ENCODE measurements at regions not wholly inside any gene's neighbourhood (a gene's known extent, or its start where the extent isn't known, plus 50 kb on each side); places are given as distances from the start of the nearest gene placed in this dataset.
A peak's percentile ranks its signal among the peaks of the same experiment; 100 is the strongest.

DNA sequence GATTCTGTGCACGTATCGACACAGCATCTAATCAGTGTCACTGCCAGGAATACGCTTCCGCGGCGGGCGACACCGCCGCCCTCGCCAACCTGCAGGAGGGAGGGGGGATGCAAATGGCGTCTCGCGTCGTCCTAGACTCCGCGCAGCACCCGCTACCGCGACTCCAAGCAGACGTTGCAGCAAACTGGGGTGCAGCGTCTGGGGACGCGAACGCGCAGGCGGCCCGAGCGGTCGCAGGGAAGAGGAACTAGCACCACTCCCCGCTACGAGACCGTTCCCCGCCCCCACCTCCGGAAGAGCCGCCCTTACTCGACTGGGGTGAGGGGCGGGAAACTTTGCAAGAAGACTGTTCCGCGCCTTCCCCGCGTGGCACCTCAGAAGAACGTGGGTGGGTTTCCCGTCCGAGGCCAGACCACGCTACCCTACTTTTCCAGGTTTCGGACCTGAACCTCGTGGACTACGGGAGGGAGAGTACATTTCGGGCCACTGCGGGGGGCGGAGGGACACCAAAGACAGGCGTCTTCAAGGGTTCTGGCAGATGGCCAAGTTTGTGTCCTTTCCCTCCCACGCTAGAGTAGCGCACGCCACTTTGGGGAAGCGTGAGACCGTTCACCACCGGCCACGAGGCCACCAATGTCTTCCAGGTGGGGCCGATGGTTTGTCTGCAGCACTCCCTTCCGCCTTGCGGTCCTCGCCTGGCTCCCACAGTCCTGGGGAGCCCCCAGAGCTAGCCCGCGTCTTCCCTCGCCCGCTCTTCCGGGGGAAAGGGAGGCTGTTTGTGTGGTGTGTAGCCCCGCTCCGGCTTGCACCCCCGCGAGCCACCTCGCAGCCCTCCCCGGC is 78.0 kb upstream of the BCOR start:
- DNase-seq (peak; percentile 62 to 90), ATAC-seq (peak; percentile 39 to 75 (median 47))
- Mint-ChIP-seq H3K27ac (peak overlapping the region; percentile 93), H3K4me3 (peak overlapping the region; percentile 78), H3K27me3 (ENCODE audit: low read depth in 2 of 2) (peaks cover 0 to 7% of the 10 kb centered on the region in 2 donors), H3K36me3 (no peaks in the 10 kb centered on the region), H3K4me1 (peaks cover 30 to 34% of the 10 kb centered on the region in 2 donors), H3K9me3 (no peaks in the 10 kb centered on the region)
- no peaks in the 10 kb centered on the region for H3K36me3 ChIP-seq (ENCODE audit: control insufficient read depth, insufficient read depth, low read length)
- H3K27ac ChIP-seq (ENCODE audit: low read length): peak overlapping the region; percentile 99
- 0% methylated on average over 73 of the region's 74 CpGs for WGBS (ENCODE audit: insufficient coverage)
- intact Hi-C loops (cut with micrococcal nuclease): loop anchor here (2.0 to 10.0 kb wide), 4 partner anchors 77 to 318 kb away; no protein-coding TSS in a partner anchor
- H3K4me3 ChIP-seq (ENCODE audit: low read length): peak overlapping the region; percentile 85
- TF ChIP-seq, protein P1, sequence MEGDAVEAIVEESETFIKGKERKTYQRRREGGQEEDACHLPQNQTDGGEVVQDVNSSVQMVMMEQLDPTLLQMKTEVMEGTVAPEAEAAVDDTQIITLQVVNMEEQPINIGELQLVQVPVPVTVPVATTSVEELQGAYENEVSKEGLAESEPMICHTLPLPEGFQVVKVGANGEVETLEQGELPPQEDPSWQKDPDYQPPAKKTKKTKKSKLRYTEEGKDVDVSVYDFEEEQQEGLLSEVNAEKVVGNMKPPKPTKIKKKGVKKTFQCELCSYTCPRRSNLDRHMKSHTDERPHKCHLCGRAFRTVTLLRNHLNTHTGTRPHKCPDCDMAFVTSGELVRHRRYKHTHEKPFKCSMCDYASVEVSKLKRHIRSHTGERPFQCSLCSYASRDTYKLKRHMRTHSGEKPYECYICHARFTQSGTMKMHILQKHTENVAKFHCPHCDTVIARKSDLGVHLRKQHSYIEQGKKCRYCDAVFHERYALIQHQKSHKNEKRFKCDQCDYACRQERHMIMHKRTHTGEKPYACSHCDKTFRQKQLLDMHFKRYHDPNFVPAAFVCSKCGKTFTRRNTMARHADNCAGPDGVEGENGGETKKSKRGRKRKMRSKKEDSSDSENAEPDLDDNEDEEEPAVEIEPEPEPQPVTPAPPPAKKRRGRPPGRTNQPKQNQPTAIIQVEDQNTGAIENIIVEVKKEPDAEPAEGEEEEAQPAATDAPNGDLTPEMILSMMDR (IDR thresholded peaks at IDR 0.05): no peak
- H3K27me3 ChIP-seq (ENCODE audit: control insufficient read depth, insufficient read depth, low read length): no peaks in the 10 kb centered on the region
- no peaks in the 10 kb centered on the region for H3K9me3 ChIP-seq (ENCODE audit: control insufficient read depth, insufficient read depth, low read length)
- H3K4me1 ChIP-seq (ENCODE audit: control insufficient read depth, insufficient read depth, low read length): peaks cover 56% of the 10 kb centered on the region

DNA sequence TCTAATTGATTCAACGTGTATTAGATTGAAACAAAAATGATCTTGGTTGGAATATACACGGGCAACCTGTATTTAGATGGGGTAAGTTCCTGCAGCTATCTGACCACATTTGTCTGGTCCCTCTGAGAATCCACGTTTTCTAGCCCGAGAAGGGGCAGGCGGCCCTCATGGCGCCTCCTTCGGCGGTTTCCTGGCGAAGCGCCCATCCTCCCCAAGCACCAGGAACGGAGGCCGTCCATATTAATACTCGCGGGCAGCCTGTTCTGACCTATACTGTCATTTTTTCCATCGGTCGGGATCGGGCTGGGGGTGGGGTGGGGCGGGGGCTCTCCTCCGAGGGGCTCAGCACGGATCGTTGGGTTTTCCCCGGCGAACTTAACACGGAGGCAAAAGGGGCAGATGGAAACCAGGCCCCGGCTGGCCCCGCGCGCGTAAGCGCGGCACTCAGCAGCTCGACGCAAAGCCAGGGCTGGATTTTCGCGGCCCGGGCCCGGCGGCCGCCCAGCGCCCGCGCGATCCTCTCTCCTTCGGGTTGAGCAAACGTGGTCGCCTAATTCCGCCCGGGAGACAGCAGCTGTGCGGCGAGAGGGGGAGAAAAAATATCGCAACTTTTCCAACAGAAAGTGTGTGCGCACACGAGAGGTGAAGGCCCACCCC is 77.2 kb upstream of the BCOR start:
- peaks cover 63% of the 10 kb centered on the region for H3K4me1 ChIP-seq (ENCODE audit: control insufficient read depth, insufficient read depth, low read length)

GRCh38 chrX:40174001-40174853 is 76.5 kb upstream of the BCOR start:
- no peak for ATAC-seq
- H3K4me1 ChIP-seq (ENCODE audit: control insufficient read depth, insufficient read depth, low read length): peaks cover 70% of the 10 kb centered on the region
- H3K9me3 ChIP-seq (ENCODE audit: control insufficient read depth, insufficient read depth, low read length): no peaks in the 10 kb centered on the region
- peak in 1 of 2 donors; percentile 82 for DNase-seq
- Mint-ChIP-seq H3K4me3 (peak overlapping the region; percentile 86), H3K4me1 (peaks cover 33 to 40% of the 10 kb centered on the region in 2 donors), H3K27me3 (ENCODE audit: low read depth in 2 of 2) (peaks cover 0 to 7% of the 10 kb centered on the region in 2 donors), H3K27ac (peak overlapping the region; percentile 93), H3K36me3 (no peaks in the 10 kb centered on the region), H3K9me3 (no peaks in the 10 kb centered on the region)
- intact Hi-C loops (cut with micrococcal nuclease): loop anchor here (2.0 to 10.0 kb wide), 2 partner anchors 75 to 149 kb away; no protein-coding TSS in a partner anchor
- peak overlapping the region; percentile 99 for H3K27ac ChIP-seq (ENCODE audit: low read length)
- H3K36me3 ChIP-seq (ENCODE audit: control insufficient read depth, insufficient read depth, low read length): no peaks in the 10 kb centered on the region
- TF ChIP-seq, protein P1 (IDR thresholded peaks at IDR 0.05): no peak
- H3K27me3 ChIP-seq (ENCODE audit: control insufficient read depth, insufficient read depth, low read length): no peaks in the 10 kb centered on the region
- WGBS (ENCODE audit: insufficient coverage): 4% methylated on average over 36 of the region's 41 CpGs
- peak overlapping the region; percentile 85 for H3K4me3 ChIP-seq (ENCODE audit: low read length)

More for the DNA sequence above, 77.2 kb upstream of the BCOR start:
- DNase-seq: peak; percentile 43 to 62
- Histone ChIP-seq H3K36me3 (ENCODE audit: control insufficient read depth, insufficient read depth, low read length) (no peaks in the 10 kb centered on the region), H3K4me3 (ENCODE audit: low read length) (peak overlapping the region; percentile 85), H3K9me3 (ENCODE audit: control insufficient read depth, insufficient read depth, low read length) (no peaks in the 10 kb centered on the region), H3K27me3 (ENCODE audit: control insufficient read depth, insufficient read depth, low read length) (no peaks in the 10 kb centered on the region), H3K27ac (ENCODE audit: low read length) (peak overlapping the region; percentile 99)
- WGBS (ENCODE audit: insufficient coverage): 0% methylated on average over 44 of the region's 53 CpGs
- intact Hi-C loops (cut with micrococcal nuclease): loop anchor here (2.0 to 10.0 kb wide), 3 partner anchors 76 to 318 kb away; no protein-coding TSS in a partner anchor
- Mint-ChIP-seq H3K27ac (peak overlapping the region; percentile 93), H3K4me1 (peaks cover 33 to 34% of the 10 kb centered on the region in 2 donors), H3K9me3 (no peaks in the 10 kb centered on the region), H3K36me3 (no peaks in the 10 kb centered on the region), H3K27me3 (ENCODE audit: low read depth in 2 of 2) (peaks cover 0 to 7% of the 10 kb centered on the region in 2 donors), H3K4me3 (peak overlapping the region; percentile 86)
- peak; percentile 9 to 30 (median 27) for ATAC-seq
- TF ChIP-seq, protein P1 (IDR thresholded peaks at IDR 0.05): no peak

Measured in natural killer cell (primary cell).